ENCODE measurements at regions not wholly inside any gene's neighbourhood (a gene's known extent, or its start where the extent isn't known, plus 50 kb on each side); places are given as distances from the start of the nearest gene placed in this dataset.

DNA sequence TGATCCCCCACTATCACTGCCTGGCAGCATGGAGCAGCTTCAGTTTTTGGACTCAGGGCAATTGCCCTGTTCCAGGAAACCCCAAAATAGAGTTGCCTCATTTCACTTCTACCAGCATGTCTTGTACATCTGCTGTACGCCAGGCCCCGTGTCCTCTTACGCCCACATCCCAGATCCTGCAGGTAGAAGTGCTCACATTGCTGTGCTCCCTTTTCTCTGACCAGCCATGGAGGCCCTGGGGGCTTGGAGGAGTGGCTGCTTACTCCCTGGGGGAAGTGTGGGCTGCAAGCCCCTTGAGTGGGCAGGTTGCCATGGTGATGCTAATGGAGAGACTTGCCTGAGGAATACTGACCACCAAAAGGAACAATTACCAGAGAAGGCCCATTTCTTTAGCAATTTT lies 55.6 kb upstream of the KCNIP1 start:
- no peaks in the 10 kb centered on the region for H3K9me3 ChIP-seq (ENCODE audit: low read length)
- ATAC-seq = no peak
- no peaks in the 10 kb centered on the region for H3K36me3 ChIP-seq (ENCODE audit: low read depth, low read length)
- CTCF ChIA-PET = no interaction called here
- no peak overlapping the region for H3K4me2 ChIP-seq (ENCODE audit: low read length)
- H2AFZ ChIP-seq (ENCODE audit: low read length) = no peak overlapping the region
- no peaks in the 10 kb centered on the region for H3F3A ChIP-seq (ENCODE audit: low read length, unreplicated experiment)
- BruUV-seq (replicated peaks) = no TSS peak
- TF ChIP-seq EZH2 (IDR thresholded peaks at IDR 0.05; ENCODE audit: low read length, unreplicated experiment) (no peak), EZH2phosphoT487 (IDR thresholded peaks at IDR 0.05; ENCODE audit: borderline replicate concordance, low read length) (no peak)
- TF ChIP-seq, protein P1, sequence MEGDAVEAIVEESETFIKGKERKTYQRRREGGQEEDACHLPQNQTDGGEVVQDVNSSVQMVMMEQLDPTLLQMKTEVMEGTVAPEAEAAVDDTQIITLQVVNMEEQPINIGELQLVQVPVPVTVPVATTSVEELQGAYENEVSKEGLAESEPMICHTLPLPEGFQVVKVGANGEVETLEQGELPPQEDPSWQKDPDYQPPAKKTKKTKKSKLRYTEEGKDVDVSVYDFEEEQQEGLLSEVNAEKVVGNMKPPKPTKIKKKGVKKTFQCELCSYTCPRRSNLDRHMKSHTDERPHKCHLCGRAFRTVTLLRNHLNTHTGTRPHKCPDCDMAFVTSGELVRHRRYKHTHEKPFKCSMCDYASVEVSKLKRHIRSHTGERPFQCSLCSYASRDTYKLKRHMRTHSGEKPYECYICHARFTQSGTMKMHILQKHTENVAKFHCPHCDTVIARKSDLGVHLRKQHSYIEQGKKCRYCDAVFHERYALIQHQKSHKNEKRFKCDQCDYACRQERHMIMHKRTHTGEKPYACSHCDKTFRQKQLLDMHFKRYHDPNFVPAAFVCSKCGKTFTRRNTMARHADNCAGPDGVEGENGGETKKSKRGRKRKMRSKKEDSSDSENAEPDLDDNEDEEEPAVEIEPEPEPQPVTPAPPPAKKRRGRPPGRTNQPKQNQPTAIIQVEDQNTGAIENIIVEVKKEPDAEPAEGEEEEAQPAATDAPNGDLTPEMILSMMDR (conservative IDR thresholded peaks at IDR 0.05; ENCODE audit: low read depth, low read length) = no peak
- H3K9ac ChIP-seq (ENCODE audit: low read length) = no peak overlapping the region
- H3K27ac ChIP-seq (ENCODE audit: low read length) = no peak overlapping the region
- no peaks in the 10 kb centered on the region for H3K4me1 ChIP-seq (ENCODE audit: insufficient read depth, low read length)
- intact Hi-C loops (cut with micrococcal nuclease) = no loop called here
- H3K27me3 ChIP-seq (ENCODE audit: low read length) = 0 out of 2 replicates have a peak, but pooled peaks cover 3% of the 10 kb centered on the region
- no peaks in the 10 kb centered on the region for H4K20me1 ChIP-seq (ENCODE audit: low read length)
- no peaks in the 10 kb centered on the region for H3K79me2 ChIP-seq (ENCODE audit: low read length)
- no peaks in the 10 kb centered on the region for H3K9me2 ChIP-seq (replicated peaks; ENCODE audit: low read length)
- H3K4me3 ChIP-seq (ENCODE audit: low read length) = no peak overlapping the region
- POLR2A ChIA-PET (ENCODE audit: unreplicated experiment) = no interaction called here
- DNase-seq = no peak

DNA sequence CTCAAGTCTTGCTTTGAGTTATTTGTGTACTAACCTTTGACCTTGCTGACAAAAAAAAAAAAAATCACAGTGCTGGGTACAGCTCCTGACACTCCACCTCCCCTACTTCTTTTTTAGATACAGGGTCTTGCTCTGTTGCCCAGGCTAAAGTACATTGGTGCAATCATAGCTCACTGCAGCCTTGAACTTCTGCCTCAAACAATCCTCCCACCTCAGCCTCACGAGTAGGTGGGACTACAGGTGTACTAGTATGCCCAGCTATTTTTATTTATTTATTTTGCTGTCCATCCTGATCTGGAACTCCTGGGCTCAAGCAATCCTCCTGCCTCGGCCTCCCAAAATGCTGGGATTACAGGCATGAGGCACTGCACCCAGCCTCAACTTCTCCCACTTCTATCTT lies 57.2 kb upstream of the KCNMB1 start:
- Histone ChIP-seq H3K27ac (ENCODE audit: low read length) (no peak overlapping the region), H3K79me2 (ENCODE audit: low read length) (no peaks in the 10 kb centered on the region), H3K36me3 (ENCODE audit: low read depth, low read length) (no peaks in the 10 kb centered on the region), H3K4me1 (ENCODE audit: insufficient read depth, low read length) (no peaks in the 10 kb centered on the region), H3K9me3 (ENCODE audit: low read length) (no peaks in the 10 kb centered on the region), H3K27me3 (ENCODE audit: low read length) (no peaks in the 10 kb centered on the region), H3K4me2 (ENCODE audit: low read length) (no peak overlapping the region), H3K9me2 (replicated peaks; ENCODE audit: low read length) (no peaks in the 10 kb centered on the region), H3F3A (ENCODE audit: low read length, unreplicated experiment) (no peaks in the 10 kb centered on the region), H3K9ac (ENCODE audit: low read length) (no peak overlapping the region), H3K4me3 (ENCODE audit: low read length) (no peak overlapping the region), H2AFZ (ENCODE audit: low read length) (no peak overlapping the region), H4K20me1 (ENCODE audit: low read length) (no peaks in the 10 kb centered on the region)
- TF ChIP-seq EZH2 (IDR thresholded peaks at IDR 0.05; ENCODE audit: low read length, unreplicated experiment) = no peak
- TF ChIP-seq EZH2phosphoT487 (IDR thresholded peaks at IDR 0.05; ENCODE audit: borderline replicate concordance, low read length) = no peak
- TF ChIP-seq, protein P1 (conservative IDR thresholded peaks at IDR 0.05; ENCODE audit: low read depth, low read length) = no peak
- BruUV-seq (replicated peaks) = no TSS peak
- no peak for ATAC-seq
- DNase-seq = no peak
- CTCF ChIA-PET = no interaction called here
- POLR2A ChIA-PET (ENCODE audit: unreplicated experiment) = no interaction called here
- intact Hi-C loops (cut with micrococcal nuclease) = no loop called here

DNA sequence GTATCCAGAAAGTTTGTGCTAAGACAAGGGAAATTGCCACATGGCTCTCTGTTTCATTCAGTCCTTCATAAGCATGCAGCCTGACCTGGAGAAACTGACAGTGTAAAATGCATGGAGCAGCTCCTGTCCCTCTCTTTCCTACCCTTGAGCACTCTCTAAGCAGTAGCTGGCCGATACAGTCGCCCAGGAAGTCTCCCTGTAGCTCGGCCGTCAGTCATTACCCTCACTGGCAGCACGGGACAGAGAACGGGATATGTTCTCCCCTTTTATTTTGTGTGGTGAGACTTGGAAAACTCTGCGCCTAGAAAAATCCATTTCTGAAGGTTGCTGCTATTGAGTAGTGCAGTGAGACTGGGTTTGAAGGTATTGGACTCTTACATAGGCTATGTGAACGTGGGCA lies 56.8 kb upstream of the KCNMB1 start:
- Histone ChIP-seq H3K4me1 (ENCODE audit: insufficient read depth, low read length) (no peaks in the 10 kb centered on the region), H4K20me1 (ENCODE audit: low read length) (no peaks in the 10 kb centered on the region), H3K36me3 (ENCODE audit: low read depth, low read length) (no peaks in the 10 kb centered on the region), H3K9me3 (ENCODE audit: low read length) (no peaks in the 10 kb centered on the region), H3K9me2 (replicated peaks; ENCODE audit: low read length) (no peaks in the 10 kb centered on the region), H3K9ac (ENCODE audit: low read length) (no peak overlapping the region), H3F3A (ENCODE audit: low read length, unreplicated experiment) (no peaks in the 10 kb centered on the region), H3K27me3 (ENCODE audit: low read length) (no peaks in the 10 kb centered on the region), H3K4me2 (ENCODE audit: low read length) (no peak overlapping the region), H3K79me2 (ENCODE audit: low read length) (no peaks in the 10 kb centered on the region), H3K4me3 (ENCODE audit: low read length) (no peak overlapping the region), H3K27ac (ENCODE audit: low read length) (no peak overlapping the region), H2AFZ (ENCODE audit: low read length) (no peak overlapping the region)
- ATAC-seq (no peak), DNase-seq (no peak)
- ChIA-PET CTCF (no interaction called here), POLR2A (ENCODE audit: unreplicated experiment) (no interaction called here)
- intact Hi-C loops (cut with micrococcal nuclease) = no loop called here
- TF ChIP-seq, protein P1 (conservative IDR thresholded peaks at IDR 0.05; ENCODE audit: low read depth, low read length) = no peak
- TF ChIP-seq EZH2 (IDR thresholded peaks at IDR 0.05; ENCODE audit: low read length, unreplicated experiment) (no peak), EZH2phosphoT487 (IDR thresholded peaks at IDR 0.05; ENCODE audit: borderline replicate concordance, low read length) (no peak)
- no TSS peak for BruUV-seq (replicated peaks)

All from PC-3 (cell line).